H9 (cell line): ENCODE measurements at regions not wholly inside any gene's neighbourhood (a gene's known extent, or its start where the extent isn't known, plus 50 kb on each side); places are given as distances from the start of the nearest gene placed in this dataset.

ENCODE experiments used
- DNase-seq: peaks from one replicate; pipeline ENCODE4 v3.0.0-alpha.2; 2017
- H2AFZ ChIP-seq: one replicate; pipeline ENCODE4 v1.6.1; 2013; ENCODE audit warnings: mild to moderate bottlenecking, low read length, control low read depth, moderate library complexity
- H2AK5ac ChIP-seq: 2 replicates; pipeline ENCODE4 v1.6.1; 2013; ENCODE audit warnings: low read length, control low read depth, mixed read lengths; ENCODE audit not compliant: insufficient read length
- H2BK120ac ChIP-seq: one replicate; pipeline ENCODE4 v1.6.1; 2013; ENCODE audit warnings: low read depth, mild to moderate bottlenecking, low read length, control low read depth, inconsistent platforms; ENCODE audit not compliant: poor library complexity, severe bottlenecking
- H2BK12ac ChIP-seq: 2 replicates; pipeline ENCODE4 v1.6.1; 2013; ENCODE audit warnings: low read length, control low read depth, mixed read lengths, low read depth; ENCODE audit not compliant: insufficient read length
- H2BK15ac ChIP-seq: 2 replicates; pipeline ENCODE4 v1.6.1; 2013; ENCODE audit warnings: low read depth, low read length, control low read depth
- H2BK20ac ChIP-seq: one replicate; pipeline ENCODE4 v1.6.1; 2013; ENCODE audit warnings: low read depth, mild to moderate bottlenecking, low read length, control low read depth, inconsistent platforms; ENCODE audit not compliant: poor library complexity, severe bottlenecking
- H2BK5ac ChIP-seq: 2 replicates; pipeline ENCODE4 v1.6.1; 2013; ENCODE audit warnings: low read length, control low read depth, mixed read lengths; ENCODE audit not compliant: insufficient read length
- H3K14ac ChIP-seq: 2 replicates; pipeline ENCODE4 v1.6.1; 2013; ENCODE audit warnings: low read length, control low read depth; ENCODE audit not compliant: insufficient read depth
- H3K18ac ChIP-seq: 2 replicates; pipeline ENCODE4 v1.6.1; 2013; ENCODE audit warnings: low read depth, mild to moderate bottlenecking, mixed read lengths, low read length, control low read depth; ENCODE audit not compliant: insufficient read length
- H3K23ac ChIP-seq: 2 replicates; pipeline ENCODE4 v1.6.1; 2013; ENCODE audit warnings: low read length, control low read depth, mixed read lengths, low read depth; ENCODE audit not compliant: insufficient read length
- H3K23me2 ChIP-seq: 2 replicates; pipeline ENCODE4 v1.6.1; 2013; ENCODE audit warnings: low read depth, mild to moderate bottlenecking, mixed read lengths, low read length, control low read depth; ENCODE audit not compliant: insufficient read length, poor library complexity, severe bottlenecking
- H3K27ac ChIP-seq: 2 replicates; pipeline ENCODE4 v1.5.1; 2013; ENCODE audit warnings: low read length, control low read depth, mixed read lengths, low read depth; ENCODE audit not compliant: insufficient read length
- H3K27me3 ChIP-seq: 2 replicates; pipeline ENCODE4 v1.6.1; 2013; ENCODE audit warnings: low read length, control low read depth, inconsistent platforms; ENCODE audit not compliant: insufficient read depth
- H3K4ac ChIP-seq: 2 replicates; pipeline ENCODE4 v1.6.1; 2013; ENCODE audit warnings: low read depth, mild to moderate bottlenecking, control low read depth, inconsistent platforms, low read length, moderate library complexity
- H3K4me1 ChIP-seq: 2 replicates; pipeline ENCODE4 v1.6.1; 2013; ENCODE audit warnings: low read length, control low read depth, inconsistent platforms; ENCODE audit not compliant: insufficient read depth
- H3K4me2 ChIP-seq: 2 replicates; pipeline ENCODE4 v1.6.1; 2013; ENCODE audit warnings: low read length, control low read depth, mixed read lengths; ENCODE audit not compliant: insufficient read length, insufficient read depth
- H3K56ac ChIP-seq: 2 replicates; pipeline ENCODE4 v1.6.1; 2013; ENCODE audit warnings: low read depth, mild to moderate bottlenecking, mixed read lengths, low read length, control low read depth; ENCODE audit not compliant: insufficient read length
- H3K79me1 ChIP-seq: 2 replicates; pipeline ENCODE4 v1.6.1; 2013; ENCODE audit warnings: low read depth, mild to moderate bottlenecking, moderate library complexity, low read length, control low read depth, inconsistent platforms; ENCODE audit not compliant: insufficient read depth, poor library complexity, severe bottlenecking
- H3K79me2 ChIP-seq: 2 replicates; pipeline ENCODE4 v1.6.1; 2013; ENCODE audit warnings: low read length, control low read depth, inconsistent platforms; ENCODE audit not compliant: insufficient read depth
- H3K9ac ChIP-seq: 2 replicates; pipeline ENCODE4 v1.6.1; 2013; ENCODE audit warnings: low read length, control low read depth, mixed read lengths; ENCODE audit not compliant: insufficient read length; ENCODE audit errors: extremely low read depth
- H3K9me3 ChIP-seq: one replicate; pipeline ENCODE4 v1.6.1; 2013; ENCODE audit warnings: low read depth, low read length, inconsistent platforms; ENCODE audit not compliant: control insufficient read depth
- H3T11ph ChIP-seq: one replicate; pipeline ENCODE4 v1.6.1; 2013; ENCODE audit warnings: mild to moderate bottlenecking, low read length, control low read depth, inconsistent platforms
- H4K20me1 ChIP-seq: one replicate; pipeline ENCODE4 v1.6.1; 2013; ENCODE audit not compliant: control insufficient read depth, insufficient read length, insufficient read depth
- H4K5ac ChIP-seq: 2 replicates; pipeline ENCODE4 v1.6.1; 2013; ENCODE audit warnings: low read depth, mild to moderate bottlenecking, mixed read lengths, low read length, control low read depth; ENCODE audit not compliant: insufficient read length
- H4K8ac ChIP-seq: replicated peaks from 2 replicates; pipeline ENCODE4 v1.6.1; 2013; ENCODE audit warnings: low read length, control low read depth, mixed read lengths, low read depth; ENCODE audit not compliant: insufficient read length
- H4K91ac ChIP-seq: 2 replicates; pipeline ENCODE4 v1.6.1; 2013; ENCODE audit warnings: low read depth, mild to moderate bottlenecking, moderate library complexity, mixed read lengths, low read length, control low read depth; ENCODE audit not compliant: insufficient read length
- H3K27ac Mint-ChIP-seq, 3 experiments: 2 replicates in 2 of 3; 3 replicates in 1 of 3; pipeline ENCODE4 v1.8.0; 2020 to 2021; ENCODE audit warnings: mixed read lengths in 3 of 3, mild to moderate bottlenecking in 1 of 3, moderate library complexity in 1 of 3
- H3K27me3 Mint-ChIP-seq: 2 replicates; pipeline ENCODE4 v1.8.0; 2021; ENCODE audit warnings: low read depth, mild to moderate bottlenecking, moderate library complexity, mixed read lengths
- H3K36me3 Mint-ChIP-seq, 3 experiments: 2 replicates in 2 of 3; 3 replicates in 1 of 3; pipeline ENCODE4 v1.8.0; 2020 to 2021; ENCODE audit warnings: low read depth in 3 of 3, mixed read lengths in 3 of 3; ENCODE audit not compliant: insufficient read depth in 1 of 3
- H3K4me1 Mint-ChIP-seq, 2 experiments: 2 replicates each; pipeline ENCODE4 v1.8.0; 2020; ENCODE audit warnings: mixed read lengths in 2 of 2
- H3K4me3 Mint-ChIP-seq, 2 experiments: 2 replicates in 1 of 2; 3 replicates in 1 of 2; pipeline ENCODE4 v1.8.0; 2020 to 2021; ENCODE audit warnings: mild to moderate bottlenecking in 2 of 2, mixed read lengths in 2 of 2, moderate library complexity in 1 of 2
- H3K9me3 Mint-ChIP-seq, 2 experiments: 2 replicates in 1 of 2; 3 replicates in 1 of 2; pipeline ENCODE4 v1.8.0; 2020; ENCODE audit warnings: mild to moderate bottlenecking in 2 of 2, mixed read lengths in 2 of 2, moderate library complexity in 1 of 2
- WGBS: extraction: QIAGEN DNeasy Blood & Tissue Kit; methylation state at CpG from one replicate; pipeline ENCODE4 v1.1.7; 2013; ENCODE audit warnings: missing lambda C conversion rate, low lambda C conversion rate, mixed read lengths; ENCODE audit not compliant: insufficient read length; ENCODE audit errors: extremely low coverage; 5-methylcytosine and 5-hydroxymethylcytosine counted together
- TF ChIP-seq, protein P1 (sequence below): fragments of 200-600 bp; sonication (generic); conservative IDR thresholded peaks from 3 replicates; pipeline ENCODE4 v1.8.0; 2021; ENCODE audit warnings: antibody characterized with exemption, mild to moderate bottlenecking

GRCh38 chr10:106355450-106355849, 809.1 kb downstream of the SORCS1 start:
- H2BK120ac ChIP-seq: no peak overlapping the region
- no peak overlapping the region for H4K5ac ChIP-seq
- H3K14ac ChIP-seq: no peak overlapping the region
- Mint-ChIP-seq H3K4me1 (no peaks in the 10 kb centered on the region; a peak in 1 of 4 replicates), H3K27ac (no peak overlapping the region; a peak in 1 of 7 replicates), H3K4me3 (no peak overlapping the region), H3K27me3 (no peaks in the 10 kb centered on the region), H3K9me3 (no peaks in the 10 kb centered on the region), H3K36me3 (no peaks in the 10 kb centered on the region)
- H2AFZ ChIP-seq: no peak overlapping the region
- no peak overlapping the region for H4K8ac ChIP-seq
- no peak overlapping the region for H3K27ac ChIP-seq
- no CpG with 5 or more reads among the region's 2 CpGs for WGBS
- no peaks in the 10 kb centered on the region for H3K9me3 ChIP-seq
- H3K79me2 ChIP-seq: no peaks in the 10 kb centered on the region
- no peak overlapping the region for H2BK5ac ChIP-seq
- no peak overlapping the region for H3K4me2 ChIP-seq
- H2AK5ac ChIP-seq: no peak overlapping the region
- no peak overlapping the region for H3K4ac ChIP-seq
- H2BK15ac ChIP-seq: no peak overlapping the region
- no peak overlapping the region for H3T11ph ChIP-seq
- no peak overlapping the region for H3K18ac ChIP-seq
- no peak overlapping the region for H3K9ac ChIP-seq
- no peak overlapping the region for H2BK12ac ChIP-seq
- TF ChIP-seq, protein P1, sequence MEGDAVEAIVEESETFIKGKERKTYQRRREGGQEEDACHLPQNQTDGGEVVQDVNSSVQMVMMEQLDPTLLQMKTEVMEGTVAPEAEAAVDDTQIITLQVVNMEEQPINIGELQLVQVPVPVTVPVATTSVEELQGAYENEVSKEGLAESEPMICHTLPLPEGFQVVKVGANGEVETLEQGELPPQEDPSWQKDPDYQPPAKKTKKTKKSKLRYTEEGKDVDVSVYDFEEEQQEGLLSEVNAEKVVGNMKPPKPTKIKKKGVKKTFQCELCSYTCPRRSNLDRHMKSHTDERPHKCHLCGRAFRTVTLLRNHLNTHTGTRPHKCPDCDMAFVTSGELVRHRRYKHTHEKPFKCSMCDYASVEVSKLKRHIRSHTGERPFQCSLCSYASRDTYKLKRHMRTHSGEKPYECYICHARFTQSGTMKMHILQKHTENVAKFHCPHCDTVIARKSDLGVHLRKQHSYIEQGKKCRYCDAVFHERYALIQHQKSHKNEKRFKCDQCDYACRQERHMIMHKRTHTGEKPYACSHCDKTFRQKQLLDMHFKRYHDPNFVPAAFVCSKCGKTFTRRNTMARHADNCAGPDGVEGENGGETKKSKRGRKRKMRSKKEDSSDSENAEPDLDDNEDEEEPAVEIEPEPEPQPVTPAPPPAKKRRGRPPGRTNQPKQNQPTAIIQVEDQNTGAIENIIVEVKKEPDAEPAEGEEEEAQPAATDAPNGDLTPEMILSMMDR: peak; percentile 64; the same call in 2 of the 3 replicates
- H3K23me2 ChIP-seq: no peaks in the 10 kb centered on the region
- no peak overlapping the region for H4K91ac ChIP-seq
- H3K56ac ChIP-seq: no peak overlapping the region
- H3K27me3 ChIP-seq: no peaks in the 10 kb centered on the region
- no peaks in the 10 kb centered on the region for H3K4me1 ChIP-seq
- no peaks in the 10 kb centered on the region for H4K20me1 ChIP-seq
- no peak overlapping the region for H3K23ac ChIP-seq
- no peak overlapping the region for H2BK20ac ChIP-seq
- no peaks in the 10 kb centered on the region for H3K79me1 ChIP-seq
- peak; percentile 45 for DNase-seq
